HepG2 (cell line): ENCODE measurements at regions not wholly inside any gene's neighbourhood (a gene's known extent, or its start where the extent isn't known, plus 50 kb on each side); places are given as distances from the start of the nearest gene placed in this dataset.

Source experiments
- ATAC-seq: fragments of 200-7000 bp; cut with Tn5 transposase; 3 replicates; pipeline ENCODE4 v1.9.1; 2020; ENCODE audit warnings: mild to moderate bottlenecking, moderate library complexity
- BruUV-seq: library from RNA; stranded (reverse); fragments of 400-500 nt; replicated peaks from 2 replicates; lab custom pipeline; 2021; lab: Mats Ljungman, UMichigan
- CTCF ChIA-PET: fragments of 300-600 bp; formaldehyde crosslinking; extraction: SDS; loops from one replicate; lab custom pipeline; 2021; ENCODE audit warnings: low total read pairs, inconsistent platforms, low intra/inter-chr PET ratio; lab: Yijun Ruan, JAX
- POLR2A ChIA-PET: fragments of 350-600 bp; sonication (Branson Sonifier 250); formaldehyde crosslinking; loops from one replicate; lab custom pipeline; 2020; ENCODE audit warnings: antibody characterized with exemption, inconsistent platforms; lab: Yijun Ruan, JAX
- DNase-seq: peaks from one replicate; pipeline ENCODE4 v3.0.0-alpha.2; 2015; ENCODE audit warnings: low spot score
- FAIRE-seq: peaks from 3 replicates; lab custom pipeline; 2011; peaks lifted over from hg19 to GRCh38; lab: Jason Lieb, UNC
- H2AFZ ChIP-seq: one replicate; pipeline ENCODE4 v1.6.1; 2011; ENCODE audit warnings: low read length, inconsistent platforms
- H3K27ac ChIP-seq: fragments of 300-600 bp; 3 replicates; pipeline ENCODE4 v1.8.0; 2011; ENCODE audit warnings: mixed run types, mild to moderate bottlenecking, mixed read lengths, low read length, inconsistent platforms; ENCODE audit not compliant: insufficient read depth; ENCODE audit errors: extremely low read length
- H3K27me3 ChIP-seq, 2 experiments: fragments of 200-600 bp in 1 of 2; 2 replicates in 1 of 2; 3 replicates in 1 of 2; pipeline versions ENCODE4 v1.6.0 to v1.8.0; 2011; ENCODE audit warnings: low read length in 2 of 2, mild to moderate bottlenecking in 2 of 2, moderate library complexity in 2 of 2, inconsistent platforms in 1 of 2; ENCODE audit not compliant: insufficient read depth in 2 of 2, control insufficient read depth in 1 of 2
- H3K36me3 ChIP-seq, 2 experiments: fragments of 200-600 bp in 1 of 2; replicated peaks in 1 of 2; 2 replicates in 1 of 2; 3 replicates in 1 of 2; pipeline versions ENCODE4 v1.5.1 to v1.8.0; 2011; ENCODE audit warnings: low read length in 2 of 2, inconsistent platforms in 1 of 2; ENCODE audit not compliant: insufficient read depth in 2 of 2, control insufficient read depth in 1 of 2
- H3K4me1 ChIP-seq: 2 replicates; pipeline ENCODE4 v1.5.1; 2012; ENCODE audit warnings: low read length, inconsistent platforms; ENCODE audit not compliant: insufficient read depth
- H3K4me2 ChIP-seq: 2 replicates; pipeline ENCODE4 v1.6.0; 2011; ENCODE audit warnings: low read depth, low read length, inconsistent platforms
- H3K4me3 ChIP-seq, 3 experiments: fragments of 200-600 bp in 1 of 3; sonication (generic), shearing (Covaris generic) in 1 of 3; replicated peaks in 1 of 3; 2 replicates each; pipeline ENCODE4 v1.5.1; 2011 to 2016; ENCODE audit warnings: low read length in 3 of 3, inconsistent platforms in 2 of 3, low read depth in 2 of 3, mild to moderate bottlenecking in 2 of 3, control low read depth in 1 of 3, mixed read lengths in 1 of 3; ENCODE audit not compliant: insufficient read depth in 1 of 3
- H3K79me2 ChIP-seq: one replicate; pipeline ENCODE4 v1.6.1; 2011; ENCODE audit warnings: low read length, inconsistent platforms; ENCODE audit not compliant: insufficient read depth
- H3K9ac ChIP-seq: 2 replicates; pipeline ENCODE4 v1.6.0; 2011; ENCODE audit warnings: mild to moderate bottlenecking, low read depth, low read length, inconsistent platforms; ENCODE audit not compliant: insufficient read depth
- H3K9me3 ChIP-seq: 2 replicates; pipeline ENCODE4 v1.5.1; 2012; ENCODE audit warnings: mild to moderate bottlenecking, low read length
- H4K20me1 ChIP-seq: 2 replicates; pipeline ENCODE4 v1.6.0; 2011; ENCODE audit warnings: inconsistent platforms, mild to moderate bottlenecking, low read length, moderate library complexity; ENCODE audit not compliant: insufficient read depth
- CREM ChIP-seq, 2 experiments: sonication (generic) in 1 of 2; formaldehyde crosslinking in 1 of 2; IDR thresholded peaks; 2 replicates each; pipeline versions ENCODE4 v1.4.0 to v1.6.1; 2016 to 2020; ENCODE audit warnings: antibody characterized with exemption in 1 of 2, mild to moderate bottlenecking in 1 of 2, missing genetic modification reagents in 1 of 2
- EZH2 ChIP-seq: conservative IDR thresholded peaks from 2 replicates; pipeline ENCODE4 v1.6.1; 2012; ENCODE audit warnings: mild to moderate bottlenecking, low read depth, low read length, moderate library complexity
- HHEX ChIP-seq: IDR thresholded peaks from 2 replicates; pipeline ENCODE4 v1.6.1; 2016; ENCODE audit warnings: control low read depth
- IRF2 ChIP-seq: IDR thresholded peaks from 2 replicates; pipeline ENCODE4 v1.6.1; 2018; ENCODE audit warnings: missing genetic modification reagents, missing compliant biosample characterization
- PHF21A ChIP-seq: sonication (generic); formaldehyde crosslinking; IDR thresholded peaks from 2 replicates; pipeline ENCODE4 v1.5.0; 2020; ENCODE audit warnings: mild to moderate bottlenecking, missing genetic modification reagents
- RFX5 ChIP-seq: IDR thresholded peaks from 2 replicates; pipeline ENCODE4 v1.6.1; 2011; ENCODE audit warnings: low read depth, low read length, improper control_type of control experiment
- RORA ChIP-seq: sonication (generic); formaldehyde crosslinking; IDR thresholded peaks from 2 replicates; pipeline ENCODE4 v1.5.0; 2020; ENCODE audit warnings: mild to moderate bottlenecking, missing genetic modification reagents, moderate library complexity
- SKI ChIP-seq: fragments of 450-650 bp; IDR thresholded peaks from one replicate; pipeline ENCODE4 v1.6.1; 2018; ENCODE audit warnings: mild to moderate bottlenecking; ENCODE audit not compliant: partially characterized antibody
- SMARCC2 ChIP-seq: fragments of 450-650 bp; IDR thresholded peaks from 2 replicates; pipeline ENCODE4 v1.6.1; 2017; ENCODE audit warnings: antibody characterized with exemption, mild to moderate bottlenecking
- XBP1 ChIP-seq: sonication (generic); formaldehyde crosslinking; IDR thresholded peaks from 2 replicates; pipeline ENCODE4 v1.5.0; 2020; ENCODE audit warnings: missing genetic modification reagents
- ZNF589 ChIP-seq: sonication (generic); formaldehyde crosslinking; conservative IDR thresholded peaks from 2 replicates; pipeline ENCODE4 v1.8.0; 2022; ENCODE audit warnings: mild to moderate bottlenecking, moderate library complexity, missing genetic modification reagents
- ZNF660 ChIP-seq: sonication (generic); formaldehyde crosslinking; IDR thresholded peaks from 2 replicates; pipeline ENCODE4 v1.5.1; 2020; ENCODE audit warnings: mild to moderate bottlenecking, low read depth, missing genetic modification reagents, borderline replicate concordance
- in situ Hi-C: cut with HindIII; loops from 2 replicates; pipeline ENCODE4 v1.10.0; 2017; ENCODE audit warnings: low pct_unique_long_range_greater_than_20kb; ENCODE audit not compliant: extremely low pct_ligation_motif_present
- intact Hi-C: fragments of 100-400 bp; cut with micrococcal nuclease; formaldehyde crosslinking; loops from one replicate; pipeline ENCODE4 v1.10.0; 2022; ENCODE audit not compliant: unreplicated experiment
- TF ChIP-seq, protein P1 (sequence below): sonication (generic); formaldehyde crosslinking; IDR thresholded peaks from 2 replicates; pipeline ENCODE4 v1.4.0; 2020; ENCODE audit warnings: missing genetic modification reagents
- TF ChIP-seq, protein P2 (sequence below): sonication (generic); formaldehyde crosslinking; IDR thresholded peaks from 2 replicates; pipeline ENCODE4 v1.5.0; 2020; ENCODE audit warnings: missing genetic modification reagents
- TF ChIP-seq, protein P3 (sequence below): sonication (generic); formaldehyde crosslinking; conservative IDR thresholded peaks from 2 replicates; pipeline ENCODE4 v1.4.0; 2020; ENCODE audit warnings: missing genetic modification reagents
- TF ChIP-seq, protein P4 (sequence below): sonication (generic); formaldehyde crosslinking; IDR thresholded peaks from 2 replicates; pipeline ENCODE4 v1.4.0; 2020; ENCODE audit warnings: missing genetic modification reagents, borderline replicate concordance

DNA sequence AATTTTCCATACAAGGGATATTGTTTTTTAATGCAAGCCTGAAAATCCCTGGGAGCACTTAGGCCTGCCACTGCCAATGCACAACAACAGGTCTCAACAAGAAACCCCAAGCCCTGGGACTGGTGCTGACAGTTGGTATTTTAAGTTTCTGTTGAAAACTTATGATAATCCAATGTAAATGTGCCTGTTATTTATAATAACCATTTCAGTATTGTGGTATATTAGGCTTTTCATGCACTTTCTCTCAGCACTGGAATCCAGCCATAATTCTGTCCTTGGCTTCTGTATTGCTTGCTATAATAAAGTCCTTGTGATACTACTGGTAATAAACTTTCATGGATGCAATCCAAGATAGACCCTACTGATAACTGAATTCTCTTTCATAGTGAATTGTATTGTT lies 218.9 kb downstream of the PCDH7 start:
- H3K9me3 ChIP-seq = no peaks in the 10 kb centered on the region
- ChIA-PET POLR2A (no interaction called here), CTCF (no interaction called here)
- H3K27ac ChIP-seq = no peak overlapping the region
- no peak overlapping the region for H3K9ac ChIP-seq
- no peaks in the 10 kb centered on the region for H3K27me3 ChIP-seq
- intact Hi-C loops (no loop called here), in situ Hi-C loops (no loop called here)
- ATAC-seq (no peak), FAIRE-seq (no peak), DNase-seq (no peak)
- no peak for TF ChIP-seq CREM (IDR thresholded peaks at IDR 0.05)
- TF ChIP-seq CREM (CRISPR knock-in tag; IDR thresholded peaks at IDR 0.05) = no peak
- TF ChIP-seq, protein P1, sequence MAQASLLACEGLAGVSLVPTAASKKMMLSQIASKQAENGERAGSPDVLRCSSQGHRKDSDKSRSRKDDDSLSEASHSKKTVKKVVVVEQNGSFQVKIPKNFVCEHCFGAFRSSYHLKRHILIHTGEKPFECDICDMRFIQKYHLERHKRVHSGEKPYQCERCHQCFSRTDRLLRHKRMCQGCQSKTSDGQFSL = no peak
- no peak for TF ChIP-seq SMARCC2
- TF ChIP-seq EZH2 = no peak
- no peak for TF ChIP-seq RFX5
- no peak for TF ChIP-seq PHF21A (CRISPR knock-in tag)
- TF ChIP-seq XBP1 = no peak
- no peak for TF ChIP-seq RORA (CRISPR knock-in tag)
- TF ChIP-seq HHEX (CRISPR knock-in tag) = no peak
- no peak for TF ChIP-seq ZNF589
- TF ChIP-seq, protein P2, sequence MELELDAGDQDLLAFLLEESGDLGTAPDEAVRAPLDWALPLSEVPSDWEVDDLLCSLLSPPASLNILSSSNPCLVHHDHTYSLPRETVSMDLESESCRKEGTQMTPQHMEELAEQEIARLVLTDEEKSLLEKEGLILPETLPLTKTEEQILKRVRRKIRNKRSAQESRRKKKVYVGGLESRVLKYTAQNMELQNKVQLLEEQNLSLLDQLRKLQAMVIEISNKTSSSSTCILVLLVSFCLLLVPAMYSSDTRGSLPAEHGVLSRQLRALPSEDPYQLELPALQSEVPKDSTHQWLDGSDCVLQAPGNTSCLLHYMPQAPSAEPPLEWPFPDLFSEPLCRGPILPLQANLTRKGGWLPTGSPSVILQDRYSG (CRISPR knock-in tag) = no peak
- no peak for TF ChIP-seq IRF2 (CRISPR knock-in tag)
- no peak for TF ChIP-seq ZNF660 (CRISPR knock-in tag)
- TF ChIP-seq, protein P3, sequence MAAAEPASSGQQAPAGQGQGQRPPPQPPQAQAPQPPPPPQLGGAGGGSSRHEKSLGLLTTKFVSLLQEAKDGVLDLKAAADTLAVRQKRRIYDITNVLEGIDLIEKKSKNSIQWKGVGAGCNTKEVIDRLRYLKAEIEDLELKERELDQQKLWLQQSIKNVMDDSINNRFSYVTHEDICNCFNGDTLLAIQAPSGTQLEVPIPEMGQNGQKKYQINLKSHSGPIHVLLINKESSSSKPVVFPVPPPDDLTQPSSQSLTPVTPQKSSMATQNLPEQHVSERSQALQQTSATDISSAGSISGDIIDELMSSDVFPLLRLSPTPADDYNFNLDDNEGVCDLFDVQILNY (CRISPR knock-in tag) = no peak
- TF ChIP-seq, protein P4, sequence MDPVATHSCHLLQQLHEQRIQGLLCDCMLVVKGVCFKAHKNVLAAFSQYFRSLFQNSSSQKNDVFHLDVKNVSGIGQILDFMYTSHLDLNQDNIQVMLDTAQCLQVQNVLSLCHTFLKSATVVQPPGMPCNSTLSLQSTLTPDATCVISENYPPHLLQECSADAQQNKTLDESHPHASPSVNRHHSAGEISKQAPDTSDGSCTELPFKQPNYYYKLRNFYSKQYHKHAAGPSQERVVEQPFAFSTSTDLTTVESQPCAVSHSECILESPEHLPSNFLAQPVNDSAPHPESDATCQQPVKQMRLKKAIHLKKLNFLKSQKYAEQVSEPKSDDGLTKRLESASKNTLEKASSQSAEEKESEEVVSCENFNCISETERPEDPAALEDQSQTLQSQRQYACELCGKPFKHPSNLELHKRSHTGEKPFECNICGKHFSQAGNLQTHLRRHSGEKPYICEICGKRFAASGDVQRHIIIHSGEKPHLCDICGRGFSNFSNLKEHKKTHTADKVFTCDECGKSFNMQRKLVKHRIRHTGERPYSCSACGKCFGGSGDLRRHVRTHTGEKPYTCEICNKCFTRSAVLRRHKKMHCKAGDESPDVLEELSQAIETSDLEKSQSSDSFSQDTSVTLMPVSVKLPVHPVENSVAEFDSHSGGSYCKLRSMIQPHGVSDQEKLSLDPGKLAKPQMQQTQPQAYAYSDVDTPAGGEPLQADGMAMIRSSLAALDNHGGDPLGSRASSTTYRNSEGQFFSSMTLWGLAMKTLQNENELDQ (CRISPR knock-in tag) = no peak
- no peak for TF ChIP-seq SKI
- no peak overlapping the region for H2AFZ ChIP-seq
- H3K4me3 ChIP-seq = no peak overlapping the region
- no peak overlapping the region for H3K4me2 ChIP-seq
- H3K36me3 ChIP-seq = no peaks in the 10 kb centered on the region
- H4K20me1 ChIP-seq = no peaks in the 10 kb centered on the region
- H3K79me2 ChIP-seq = no peaks in the 10 kb centered on the region
- no TSS peak for BruUV-seq
- H3K4me1 ChIP-seq = no peaks in the 10 kb centered on the region
